Kidney (tissue), 13 donors: ENCODE measurements at regions not wholly inside any gene's neighbourhood (a gene's known extent, or its start where the extent isn't known, plus 50 kb on each side); places are given as distances from the start of the nearest gene placed in this dataset.

ENCODE experiments used
- DNase-seq, 5 donors: peaks; one replicate each; pipeline ENCODE4 v3.0.0-alpha.2; 2013 to 2020
- FAIRE-seq: peaks from 2 replicates; lab custom pipeline; 2012; peaks lifted over from hg19 to GRCh38; lab: Jason Lieb, UNC
- H3K27ac ChIP-seq, 2 donors: one replicate each; pipeline ENCODE4 v1.7.0; 2013; ENCODE audit warnings: low read depth in 2 of 2, low read length in 2 of 2, inconsistent platforms in 1 of 2
- H3K27me3 ChIP-seq: one replicate; pipeline ENCODE4 v1.7.1; 2013; ENCODE audit warnings: low read length, inconsistent platforms; ENCODE audit not compliant: control insufficient read depth, insufficient read depth
- H3K36me3 ChIP-seq, 3 donors: one replicate each; pipeline versions ENCODE4 v1.7.0 to v1.7.1; 2013; ENCODE audit warnings: low read length in 3 of 3, control low read depth in 1 of 3, inconsistent platforms in 1 of 3; ENCODE audit not compliant: insufficient read depth in 3 of 3, control insufficient read depth in 2 of 3
- H3K4me1 ChIP-seq, 3 donors: one replicate each; pipeline versions ENCODE4 v1.7.0 to v1.7.1; 2013; ENCODE audit warnings: low read length in 3 of 3, inconsistent platforms in 1 of 3, low read depth in 1 of 3; ENCODE audit not compliant: control insufficient read depth in 2 of 3, insufficient read depth in 2 of 3
- H3K4me3 ChIP-seq, 3 donors: one replicate each; pipeline versions ENCODE4 v1.7.0 to v1.8.1; 2013; ENCODE audit warnings: low read length in 3 of 3, control low read depth in 1 of 3, inconsistent platforms in 1 of 3
- H3K9ac ChIP-seq, 3 donors: one replicate each; pipeline versions ENCODE4 v1.7.0 to v1.7.1; 2013; ENCODE audit warnings: low read length in 3 of 3, control low read depth in 1 of 3, inconsistent platforms in 1 of 3
- H3K9me3 ChIP-seq, 3 donors: one replicate each; pipeline versions ENCODE4 v1.7.0 to v1.7.1; 2013; ENCODE audit warnings: low read length in 3 of 3, control low read depth in 1 of 3, inconsistent platforms in 1 of 3; ENCODE audit not compliant: control insufficient read depth in 2 of 3, insufficient read depth in 1 of 3
- CTCF ChIP-seq: IDR thresholded peaks from 3 replicates; pipeline ENCODE4 v1.5.1; 2012; ENCODE audit warnings: mild to moderate bottlenecking, moderate library complexity, borderline replicate concordance; ENCODE audit not compliant: insufficient read depth; ENCODE audit errors: extremely low read depth
- intact Hi-C: fragments of 100-400 bp; cut with DNase I; formaldehyde crosslinking; loops from one replicate; pipeline ENCODE4 v1.11.1; 2022
- donor health status: control.
- donor health status: control.
- donor health status: control.
- donor health status: control.
- donor health status: control.
- donor health status: DM: yes; HTN: yes; CAD: no.
- donor health status: Normal renal cell carcinoma (clear cell type).

- peak in 1 of 5 donors; percentile 30 for DNase-seq
- Histone ChIP-seq H3K27ac (no peak overlapping the region), H3K4me3 (no peak overlapping the region), H3K36me3 (no peaks in the 10 kb centered on the region), H3K9me3 (no peaks in the 10 kb centered on the region), H3K9ac (no peak overlapping the region), H3K27me3 (no peaks in the 10 kb centered on the region), H3K4me1 (no peaks in the 10 kb centered on the region)
- no peak for FAIRE-seq
- intact Hi-C loops = no loop called here
- TF ChIP-seq CTCF = no peak
Measured at GRCh38 chr14:86782092-86782580, 1210.8 kb downstream of the GALC start.

- no peak for FAIRE-seq
- TF ChIP-seq CTCF = no peak
Measured at GRCh38 chr14:86780876-86781510, 1212.0 kb downstream of the GALC start.

GRCh38 chr14:86780461-86780860 lies 1212.5 kb downstream of the GALC start:
- Histone ChIP-seq H3K4me1 (no peaks in the 10 kb centered on the region), H3K27me3 (no peaks in the 10 kb centered on the region), H3K36me3 (no peaks in the 10 kb centered on the region), H3K9me3 (no peaks in the 10 kb centered on the region), H3K4me3 (no peak overlapping the region), H3K27ac (no peak overlapping the region), H3K9ac (no peak overlapping the region)
- intact Hi-C loops = no loop called here
- FAIRE-seq (no peak), DNase-seq (no peak)
- no peak for TF ChIP-seq CTCF

More at GRCh38 chr14:86780876-86781510, 1212.0 kb downstream of the GALC start:
- Histone ChIP-seq H3K36me3 (no peaks in the 10 kb centered on the region), H3K9me3 (no peaks in the 10 kb centered on the region), H3K9ac (no peak overlapping the region), H3K27me3 (no peaks in the 10 kb centered on the region), H3K4me3 (no peak overlapping the region), H3K27ac (no peak overlapping the region), H3K4me1 (no peaks in the 10 kb centered on the region)
- no peak for DNase-seq
- intact Hi-C loops = no loop called here
